GM18951 (cell line): ENCODE measurements at regions not wholly inside any gene's neighbourhood (a gene's known extent, or its start where the extent isn't known, plus 50 kb on each side); places are given as distances from the start of the nearest gene placed in this dataset.

Experiments used
- POLR2A ChIP-seq: IDR thresholded peaks from 4 replicates; pipeline ENCODE4 v1.6.1; 2011; ENCODE audit warnings: mild to moderate bottlenecking; ENCODE audit not compliant: insufficient read length, insufficient read depth; ENCODE audit errors: extremely low read depth
- in situ Hi-C: fragments of 300-500 bp; cut with MboI; formaldehyde crosslinking; loops from one replicate; pipeline ENCODE4 v1.12.0; 2022; ENCODE audit warnings: low sequenced_read_pairs, mixed read lengths, inconsistent platforms; ENCODE audit not compliant: unreplicated experiment

DNA sequence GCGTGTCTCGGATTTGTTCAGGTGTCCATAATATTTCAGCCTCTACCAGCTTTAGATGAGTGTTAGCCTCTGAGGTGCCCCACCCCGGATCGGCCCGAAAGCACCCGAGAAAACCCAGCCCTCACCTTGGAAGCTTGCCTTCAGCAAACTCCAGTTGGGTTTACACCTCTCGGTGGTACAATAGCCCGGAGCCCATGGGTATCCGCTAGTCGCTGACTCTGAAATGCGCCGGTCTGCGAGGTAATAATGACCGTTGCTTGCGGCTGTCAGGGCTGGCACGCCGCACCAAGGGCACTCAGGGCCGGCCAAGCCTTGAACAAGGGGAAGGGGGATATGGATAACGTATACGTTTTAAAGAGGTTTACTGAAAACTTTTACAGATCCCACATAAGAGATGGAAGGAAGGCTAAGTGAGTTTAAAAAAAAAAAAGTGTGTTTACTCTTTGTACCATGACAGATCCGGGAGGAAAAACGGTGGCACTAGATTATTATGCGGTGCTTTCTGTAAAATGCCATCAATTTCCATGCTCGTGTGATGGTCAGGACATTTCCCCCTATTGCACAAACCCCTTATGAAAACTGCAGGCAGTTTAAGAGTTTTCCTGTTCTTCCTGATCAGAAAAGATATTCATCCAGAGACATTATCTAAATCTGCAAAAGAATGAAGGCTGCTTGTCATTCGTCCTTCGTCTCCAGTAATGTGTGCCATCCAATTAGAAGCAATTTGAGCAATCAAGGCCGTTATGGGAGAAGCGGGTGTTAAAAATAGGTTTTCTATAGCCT is 124.2 kb downstream of the TMEM161B start:
- no peak for TF ChIP-seq POLR2A
- in situ Hi-C loops, result loop anchor here (5.0 kb wide), 1 partner anchor 533 kb away; no protein-coding TSS in a partner anchor

DNA sequence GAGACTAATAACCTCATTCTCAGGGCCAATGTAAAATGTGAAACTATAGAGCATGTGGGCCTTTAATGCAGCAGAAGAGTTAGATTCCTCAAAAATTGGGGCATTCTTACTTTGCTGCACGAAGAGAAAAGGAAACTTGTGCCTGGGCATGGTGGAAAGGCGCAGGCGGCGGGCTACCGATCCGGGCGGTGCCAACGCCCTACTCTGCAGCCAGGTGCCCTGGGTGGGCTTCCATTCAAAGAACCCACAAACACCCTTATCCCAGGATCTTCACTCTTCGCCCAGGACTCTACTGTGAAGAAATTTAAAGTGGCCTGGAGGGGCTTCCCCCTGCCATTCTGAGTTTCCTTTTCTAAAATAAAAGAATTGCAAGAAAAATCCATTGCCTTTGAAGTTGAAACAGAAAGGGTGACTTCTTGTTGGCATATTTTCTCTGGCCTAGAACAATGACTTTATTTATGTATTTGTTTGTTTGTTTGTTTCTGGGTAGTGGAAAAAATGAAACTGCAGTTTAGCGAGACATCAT is 124.9 kb downstream of the TMEM161B start:
- TF ChIP-seq POLR2A, result no peak
- in situ Hi-C loops, result loop anchor here (5.0 kb wide), 1 partner anchor 534 kb away; no protein-coding TSS in a partner anchor

DNA sequence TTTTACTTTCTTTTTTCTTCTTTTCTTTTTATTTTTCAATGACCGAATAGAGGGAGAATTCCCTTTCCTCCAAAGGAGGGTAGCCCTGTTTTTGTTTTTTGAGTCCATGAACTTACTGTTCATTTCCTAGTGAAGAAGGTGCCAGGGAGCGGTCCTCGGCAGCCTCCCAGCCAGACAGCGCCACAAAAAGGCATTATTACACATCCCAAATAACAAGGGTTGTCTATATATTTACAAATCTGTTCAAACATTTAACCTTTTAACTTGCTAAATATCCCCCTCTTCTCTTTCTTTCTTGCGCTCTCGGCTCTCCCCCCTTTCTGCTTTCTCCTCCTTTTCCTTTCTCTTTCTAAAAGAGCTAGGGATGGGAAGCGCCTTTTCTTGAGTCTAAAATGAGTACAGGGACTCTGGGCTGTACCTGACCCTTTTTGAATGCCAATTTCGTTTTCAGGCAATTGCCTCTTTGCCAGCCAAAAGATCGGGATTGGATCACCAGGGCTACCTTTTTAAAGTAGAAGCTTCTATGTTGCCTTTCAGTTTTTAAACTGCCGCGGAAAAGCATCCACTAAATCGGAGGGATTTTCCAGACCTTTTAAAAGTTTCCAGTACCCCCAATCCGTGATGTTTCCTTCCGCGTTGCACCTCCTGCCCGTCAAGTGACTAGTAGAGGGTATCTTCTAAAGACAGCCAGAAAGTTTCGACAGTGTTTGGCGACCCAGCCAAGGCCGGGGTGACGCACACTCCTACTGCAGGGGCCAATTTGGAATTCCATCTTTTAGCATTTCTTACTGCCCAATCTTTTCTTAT is 125.6 kb downstream of the TMEM161B start:
- no peak for TF ChIP-seq POLR2A
- in situ Hi-C loops, result loop anchor here (5.0 kb wide), 1 partner anchor 534 kb away; no protein-coding TSS in a partner anchor

DNA sequence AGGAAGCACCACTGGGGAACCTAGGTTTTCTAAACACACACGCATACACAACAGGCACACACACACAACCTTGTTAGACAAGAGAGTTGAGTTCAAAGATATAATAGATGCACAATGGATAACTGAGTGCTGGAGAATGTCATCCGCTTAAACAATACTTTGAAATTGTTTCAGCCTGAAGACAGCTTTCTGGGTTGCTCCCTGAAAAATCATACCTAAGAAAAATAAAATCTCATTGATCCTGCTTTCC is 126.1 kb downstream of the TMEM161B start:
- in situ Hi-C loops, result loop anchor here (5.0 kb wide), 1 partner anchor 535 kb away; no protein-coding TSS in a partner anchor

DNA sequence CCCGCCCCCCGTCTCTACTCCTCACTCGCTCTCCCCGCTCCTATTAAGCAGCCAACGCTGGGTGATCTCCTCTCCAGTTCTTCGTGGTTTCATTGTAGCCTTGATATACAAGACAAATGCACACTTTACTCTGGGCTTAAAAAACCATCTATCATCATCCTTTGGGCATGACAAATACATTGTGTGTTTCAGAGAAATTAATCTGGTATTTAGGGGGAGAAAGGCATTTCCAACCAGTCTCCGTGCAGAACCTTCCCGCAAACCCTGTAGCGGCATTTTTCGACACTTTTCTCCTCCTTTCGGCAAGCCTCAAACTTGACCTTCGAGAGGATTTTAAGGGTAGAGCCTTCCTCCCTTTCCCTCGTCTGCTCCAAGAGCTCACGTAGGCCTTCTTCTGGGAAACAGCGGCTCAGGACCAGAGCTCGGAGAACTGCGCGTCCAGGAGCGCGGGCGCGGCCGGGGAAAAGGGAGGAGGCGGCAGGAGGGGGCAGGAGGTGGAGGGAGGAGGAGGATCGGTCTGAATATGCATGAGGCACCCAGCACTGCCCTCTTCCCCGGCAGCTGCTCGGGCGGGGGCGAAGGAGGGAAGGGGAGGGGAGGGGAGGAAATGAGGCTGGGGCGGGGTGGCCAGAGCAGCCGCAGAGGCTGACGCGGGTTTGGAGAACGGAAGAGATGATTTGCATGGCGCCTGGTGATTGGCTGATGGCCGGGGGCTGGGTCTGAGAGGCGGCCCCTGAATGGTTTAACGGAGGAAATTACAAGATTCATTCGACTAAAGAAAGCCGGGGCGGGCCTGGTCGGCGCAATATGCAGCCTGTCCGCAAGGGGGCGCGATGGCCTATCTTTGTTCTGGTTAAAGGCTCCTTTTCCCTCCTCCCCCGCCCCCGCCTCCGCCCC is 127.5 kb downstream of the TMEM161B start:
- in situ Hi-C loops, result loop anchor here (5.0 kb wide), 1 partner anchor 536 kb away; no protein-coding TSS in a partner anchor
- TF ChIP-seq POLR2A, result no peak

More for the DNA sequence above, 126.1 kb downstream of the TMEM161B start:
- no peak for TF ChIP-seq POLR2A

DNA sequence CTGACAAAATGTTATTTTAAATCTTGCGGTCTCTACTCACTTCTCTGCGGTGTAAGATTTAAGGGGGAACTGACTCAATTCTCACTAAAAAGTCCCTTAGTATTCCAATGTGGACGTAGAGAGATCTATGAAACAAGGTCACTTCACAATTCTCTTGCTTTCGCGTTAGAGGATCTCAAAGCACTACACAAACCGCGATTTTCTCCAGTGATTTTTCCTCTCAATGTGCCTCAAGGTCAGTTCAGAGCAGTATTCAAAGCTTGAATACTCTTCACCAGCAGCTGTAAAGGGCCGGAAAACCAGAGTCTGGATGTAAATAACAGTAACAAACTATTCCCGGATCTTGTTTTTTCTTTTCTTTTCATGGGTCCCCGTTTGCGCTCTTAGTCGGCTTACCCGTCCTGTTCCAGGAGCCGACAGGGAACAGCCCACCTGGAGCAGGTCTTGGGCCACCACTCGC is 128.2 kb downstream of the TMEM161B start:
- TF ChIP-seq POLR2A, result no peak

DNA sequence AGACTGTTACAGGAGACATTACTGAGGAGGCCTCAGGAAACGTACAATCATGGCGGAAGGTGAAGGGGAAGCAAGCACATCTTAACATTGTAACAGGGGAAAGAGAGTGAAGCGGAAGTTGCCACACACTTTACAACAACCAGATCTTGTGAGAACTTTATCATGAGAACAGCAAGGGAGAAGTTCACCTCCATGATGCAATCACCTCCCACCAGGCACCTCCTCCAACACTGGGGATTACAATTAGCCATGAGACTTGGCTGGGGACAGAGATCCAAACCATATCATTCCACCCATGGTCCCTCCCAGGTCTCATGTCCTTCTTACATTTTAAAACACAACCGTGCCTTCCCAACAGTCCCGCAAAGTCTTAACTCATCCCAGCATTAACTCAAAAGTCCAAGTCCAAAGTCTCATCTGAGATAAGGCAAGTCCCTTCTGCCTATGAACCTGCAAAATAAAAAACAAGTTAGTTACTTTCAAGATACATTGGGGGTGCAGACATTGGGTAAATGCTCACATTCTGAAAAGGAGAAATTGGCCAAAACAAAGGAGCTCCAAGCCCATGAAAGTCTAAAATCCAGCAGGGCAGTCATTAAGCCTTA is 138.3 kb downstream of the TMEM161B start:
- in situ Hi-C loops, result no loop called here
- no peak for TF ChIP-seq POLR2A

More for the DNA sequence above, 128.2 kb downstream of the TMEM161B start:
- in situ Hi-C loops, result loop anchor here (5.0 kb wide), 1 partner anchor 537 kb away; no protein-coding TSS in a partner anchor

DNA sequence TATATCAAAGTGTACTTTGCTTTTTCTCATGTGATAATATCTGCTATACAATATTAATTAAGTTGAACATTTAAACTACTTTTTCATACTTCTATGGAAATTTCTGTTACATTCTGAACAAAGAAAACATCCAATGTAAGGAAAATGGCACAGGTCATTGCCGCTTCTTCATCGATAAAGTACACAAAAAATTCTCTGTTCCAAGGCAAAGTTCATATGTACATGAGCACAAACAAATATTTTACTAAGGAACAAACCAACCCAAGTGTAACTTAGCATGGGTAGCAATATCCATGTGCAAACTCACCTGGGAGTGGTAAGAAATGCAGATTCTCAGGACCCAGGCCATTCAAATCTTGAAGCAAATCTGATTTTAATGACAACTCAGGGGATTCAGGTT is 139.8 kb downstream of the TMEM161B start:
- no peak for TF ChIP-seq POLR2A
- in situ Hi-C loops, result no loop called here

DNA sequence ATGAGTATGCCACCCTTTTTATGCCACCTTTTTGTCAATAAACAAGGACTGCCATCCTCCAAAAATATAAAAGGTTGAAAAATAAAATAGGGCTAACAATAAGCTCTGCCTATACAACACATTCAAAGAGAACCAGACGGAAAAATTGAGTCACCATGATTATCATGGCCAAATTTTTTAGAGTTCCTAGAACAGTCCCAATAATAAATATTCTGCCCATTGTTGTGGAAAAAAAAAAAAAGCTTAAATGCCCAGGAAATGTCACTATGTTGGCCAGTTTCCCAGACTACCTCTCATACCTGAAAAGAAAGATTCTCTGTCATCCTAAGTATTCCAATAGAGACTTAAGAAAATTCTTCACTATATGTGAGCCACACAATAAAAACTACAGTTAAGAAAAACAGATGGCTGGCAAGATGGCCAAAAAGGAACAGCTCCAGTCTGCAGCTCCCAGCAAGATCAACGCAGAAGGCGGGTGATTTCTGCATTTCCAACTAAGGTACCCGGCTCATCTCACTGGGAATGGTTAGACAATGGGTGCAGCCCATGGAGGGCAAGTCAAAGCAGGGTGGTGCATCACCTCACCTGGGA is 149.0 kb downstream of the TMEM161B start:
- no peak for TF ChIP-seq POLR2A
- in situ Hi-C loops, result no loop called here

DNA sequence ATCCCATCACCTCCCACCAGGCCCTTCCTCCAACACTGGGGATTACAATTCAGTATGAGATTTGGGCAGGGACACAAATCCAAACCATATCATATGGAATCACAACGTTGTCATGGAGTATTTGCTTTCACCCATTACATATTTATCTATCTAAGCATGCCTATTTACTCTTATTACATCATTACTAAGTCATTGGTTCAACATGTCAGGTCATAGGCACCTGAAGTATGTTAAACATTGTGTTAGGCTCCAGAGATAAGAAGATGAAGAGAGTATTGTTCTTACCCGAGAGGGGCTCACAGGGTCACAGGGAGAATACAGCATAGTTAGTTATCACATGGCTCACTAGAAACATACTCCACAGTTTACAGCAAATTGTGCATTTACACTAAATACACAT is 150.5 kb downstream of the TMEM161B start:
- no peak for TF ChIP-seq POLR2A
- in situ Hi-C loops, result no loop called here

DNA sequence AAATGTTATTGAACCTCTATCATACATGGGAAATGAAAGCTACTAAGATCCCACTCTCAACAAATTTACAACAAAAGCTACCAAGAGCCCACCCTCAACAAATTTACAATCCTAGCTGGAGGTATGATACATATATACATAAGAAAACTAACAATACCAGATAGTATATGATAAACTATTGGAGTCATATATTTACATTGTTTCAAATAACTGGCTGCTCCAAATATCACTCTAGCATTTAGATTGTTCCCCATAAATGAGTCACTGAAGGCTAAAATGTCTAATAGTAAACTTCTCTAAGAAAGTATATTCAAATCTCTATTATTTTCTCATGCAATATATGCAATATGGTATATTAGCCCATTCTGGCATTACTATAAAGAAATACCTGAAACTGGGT is 151.1 kb downstream of the TMEM161B start:
- in situ Hi-C loops, result no loop called here
- no peak for TF ChIP-seq POLR2A

DNA sequence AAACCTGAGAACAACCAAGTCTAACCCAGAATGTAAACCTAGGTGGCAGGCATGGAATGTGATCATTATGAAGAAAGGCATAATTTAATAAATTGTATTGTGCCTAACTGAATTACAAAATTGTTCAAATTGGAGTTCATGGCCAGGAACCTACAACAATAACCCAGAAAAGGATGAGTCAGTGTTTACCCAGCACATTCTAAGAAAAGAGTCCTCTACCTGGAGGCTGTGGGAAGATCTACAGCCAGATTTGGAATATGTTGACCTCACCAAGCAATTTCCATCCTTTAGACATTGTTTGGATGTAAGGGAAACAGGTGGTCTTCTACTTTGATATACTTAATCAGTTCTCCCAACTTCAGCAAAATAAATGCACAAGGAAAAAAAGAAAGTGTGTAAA is 152.2 kb downstream of the TMEM161B start:
- in situ Hi-C loops, result no loop called here

DNA sequence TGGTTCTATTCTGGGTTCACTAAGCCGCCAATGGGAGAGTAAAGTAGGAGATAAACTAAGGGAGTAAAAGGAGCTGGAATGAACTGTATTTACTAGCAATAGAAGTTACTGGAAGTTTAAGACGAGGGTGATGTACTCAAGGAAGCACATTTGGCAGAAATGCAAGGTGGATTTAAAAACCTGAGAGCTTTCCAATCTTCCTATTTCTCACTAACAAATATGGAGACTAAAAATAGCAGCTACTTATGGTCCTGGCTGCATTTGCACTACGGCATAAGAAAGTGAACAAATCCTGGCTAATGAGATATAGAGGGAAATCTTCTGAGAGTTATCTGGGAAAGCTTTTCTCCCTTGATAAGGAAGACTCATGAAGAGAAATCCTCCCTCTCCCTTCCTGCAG is 153.4 kb downstream of the TMEM161B start:
- TF ChIP-seq POLR2A, result no peak

More for the DNA sequence above, 152.2 kb downstream of the TMEM161B start:
- TF ChIP-seq POLR2A, result no peak

More for the DNA sequence above, 153.4 kb downstream of the TMEM161B start:
- in situ Hi-C loops, result no loop called here
